ENCODE measurements at regions not wholly inside any gene's neighbourhood (a gene's known extent, or its start where the extent isn't known, plus 50 kb on each side); places are given as distances from the start of the nearest gene placed in this dataset.

- ATAC-seq: no peak
- no peak for TF ChIP-seq TCF7L2 (IDR thresholded peaks at IDR 0.05; ENCODE audit: borderline replicate concordance, extremely low read depth, insufficient read depth, insufficient read length)
- no peak for TF ChIP-seq JUND (IDR thresholded peaks at IDR 0.05)
- no peak for TF ChIP-seq ZBTB33 (IDR thresholded peaks at IDR 0.05; ENCODE audit: extremely low read depth, insufficient replicate concordance, low read length)
- no peak for TF ChIP-seq FOSL1 (IDR thresholded peaks at IDR 0.05; ENCODE audit: low read depth)
- TF ChIP-seq, protein P1, sequence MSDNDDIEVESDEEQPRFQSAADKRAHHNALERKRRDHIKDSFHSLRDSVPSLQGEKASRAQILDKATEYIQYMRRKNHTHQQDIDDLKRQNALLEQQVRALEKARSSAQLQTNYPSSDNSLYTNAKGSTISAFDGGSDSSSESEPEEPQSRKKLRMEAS (IDR thresholded peaks at IDR 0.05): no peak
- TF ChIP-seq CTCF (IDR thresholded peaks at IDR 0.05 in 2 of 3, conservative IDR thresholded peaks at IDR 0.05 in 1 of 3; ENCODE audit: borderline replicate concordance in 1 of 3, insufficient read depth in 1 of 3, low read depth in 2 of 3, low read length in 2 of 3): no peak
- no peak for TF ChIP-seq EZH2phosphoT487 (IDR thresholded peaks at IDR 0.05; ENCODE audit: borderline replicate concordance)
- TF ChIP-seq EZH2 (IDR thresholded peaks at IDR 0.05): no peak
- TF ChIP-seq POLR2A (IDR thresholded peaks at IDR 0.05; ENCODE audit: borderline replicate concordance, extremely low read depth, insufficient read depth, insufficient read length): no peak
- no peak for TF ChIP-seq ELF1 (IDR thresholded peaks at IDR 0.05; ENCODE audit: borderline replicate concordance, low read depth)
- TF ChIP-seq SIN3A (IDR thresholded peaks at IDR 0.05; ENCODE audit: low read depth): no peak
- no peak for TF ChIP-seq ZFX (IDR thresholded peaks at IDR 0.05)
- no peak for TF ChIP-seq SP1 (IDR thresholded peaks at IDR 0.05; ENCODE audit: low read depth)
- TF ChIP-seq RAD21 (IDR thresholded peaks at IDR 0.05; ENCODE audit: low read depth): no peak
- TF ChIP-seq ZNF274 (IDR thresholded peaks at IDR 0.05; ENCODE audit: low read depth, low read length): no peak
- no peak for TF ChIP-seq POLR2AphosphoS5 (IDR thresholded peaks at IDR 0.05; ENCODE audit: low read depth, low read length)
- H3K27ac ChIP-seq (ENCODE audit: low read depth, low read length): no peak overlapping the region
- H3K9me2 ChIP-seq (ENCODE audit: insufficient read depth): no peaks in the 10 kb centered on the region
- no peak for DNase-seq (ENCODE audit: low read depth, low spot score)
- H4K20me1 ChIP-seq (ENCODE audit: insufficient read depth): no peaks in the 10 kb centered on the region
- no peaks in the 10 kb centered on the region for H3K9me3 ChIP-seq (ENCODE audit: control insufficient read depth in 1 of 2, insufficient read depth in 1 of 2, low read depth in 1 of 2, low read length in 2 of 2)
- H3K4me3 ChIP-seq (replicated peaks in 1 of 2; ENCODE audit: low read depth in 1 of 2, low read length in 2 of 2): no peak overlapping the region
- no peaks in the 10 kb centered on the region for H3K36me3 ChIP-seq (ENCODE audit: control insufficient read depth in 1 of 2, insufficient read depth in 2 of 2, low read length in 2 of 2)
- ChIA-PET RAD21 (ENCODE audit: low non-redundant PET in 1 of 2, low total read pairs in 2 of 2, uncharacterized antibody in 2 of 2, unreplicated experiment in 2 of 2) (no interaction called here), CTCF (interaction anchor here (0.7 kb wide), 1 partner anchor 102 kb away, joined by 3 read pairs; no protein-coding TSS in a partner anchor), POLR2A (no interaction called here)
- H3K27me3 ChIP-seq (ENCODE audit: insufficient read depth, low read length): no peaks in the 10 kb centered on the region
- no peak overlapping the region for H3K9ac ChIP-seq (ENCODE audit: low read length)
- H3K79me2 ChIP-seq (ENCODE audit: insufficient read depth, low read length): no peaks in the 10 kb centered on the region
- H2AFZ ChIP-seq (ENCODE audit: low read depth, low read length, poor library complexity, severe bottlenecking): no peak overlapping the region
- no TSS peak for BruUV-seq (replicated peaks)
- intact Hi-C loops (cut with micrococcal nuclease): no loop called here
- H3K4me2 ChIP-seq (ENCODE audit: low read length): no peak overlapping the region
- no peaks in the 10 kb centered on the region for H3K4me1 ChIP-seq (ENCODE audit: control insufficient read depth in 1 of 2, insufficient read depth in 2 of 2, low read length in 2 of 2)
These were observed 144.8 kb downstream of the GLUL start for GRCh38 chr1:182246783-182247182.

All from HCT116 (cell line).